IMR-90 (cell line): ENCODE measurements at regions not wholly inside any gene's neighbourhood (a gene's known extent, or its start where the extent isn't known, plus 50 kb on each side); places are given as distances from the start of the nearest gene placed in this dataset.

ENCODE experiments used
- ATAC-seq: fragments of 200-7000 bp; cut with Tn5 transposase; 2 replicates; pipeline ENCODE4 v1.9.1; 2020; ENCODE audit warnings: low read depth, mild to moderate bottlenecking, moderate library complexity
- BruUV-seq: library from RNA; stranded (reverse); fragments of 400-500 nt; replicated peaks from 2 replicates; lab custom pipeline; 2021; lab: Mats Ljungman, UMichigan
- CTCF ChIA-PET: fragments of 300-600 bp; formaldehyde crosslinking; extraction: SDS; loops from one replicate; lab custom pipeline; 2021; ENCODE audit warnings: antibody characterized with exemption; lab: Yijun Ruan, JAX
- POLR2A ChIA-PET: fragments of 300-600 bp; sonication (Branson Sonifier 250); formaldehyde crosslinking; loops from one replicate; lab custom pipeline; 2022; ENCODE audit warnings: antibody characterized with exemption; ENCODE audit not compliant: unreplicated experiment; lab: Charles Lee
- DNase-seq: peaks from one replicate; pipeline ENCODE4 v3.0.0; 2013
- H2AFZ ChIP-seq: replicated peaks from 2 replicates; pipeline ENCODE3; 2013; ENCODE audit warnings: low read length, mild to moderate bottlenecking; ENCODE audit not compliant: poor library complexity
- H2AK5ac ChIP-seq: 2 replicates; pipeline ENCODE4 v1.6.1; 2013; ENCODE audit warnings: low read depth, low read length, inconsistent platforms
- H2AK9ac ChIP-seq: replicated peaks from 2 replicates; pipeline ENCODE3; 2013; ENCODE audit warnings: mild to moderate bottlenecking, low read depth, low read length, moderate library complexity; ENCODE audit not compliant: poor library complexity
- H2BK120ac ChIP-seq: 2 replicates; pipeline ENCODE4 v1.6.1; 2013; ENCODE audit warnings: low read depth, low read length, inconsistent platforms
- H2BK15ac ChIP-seq: 3 replicates; pipeline ENCODE4 v1.6.1; 2013; ENCODE audit warnings: low read depth, low read length, inconsistent platforms
- H2BK20ac ChIP-seq: 2 replicates; pipeline ENCODE4 v1.6.1; 2013; ENCODE audit warnings: low read depth, mild to moderate bottlenecking, inconsistent platforms, low read length, moderate library complexity
- H2BK5ac ChIP-seq: 2 replicates; pipeline ENCODE4 v1.6.1; 2013; ENCODE audit warnings: mild to moderate bottlenecking, low read depth, low read length, inconsistent platforms; ENCODE audit not compliant: poor library complexity, severe bottlenecking
- H3K14ac ChIP-seq: replicated peaks from 2 replicates; pipeline ENCODE4 v1.6.1; 2013; ENCODE audit warnings: low read depth, low read length, inconsistent platforms
- H3K18ac ChIP-seq: 2 replicates; pipeline ENCODE4 v1.6.1; 2013; ENCODE audit warnings: low read depth, low read length, control low read depth
- H3K23ac ChIP-seq: 2 replicates; pipeline ENCODE4 v1.6.1; 2013; ENCODE audit warnings: low read depth, low read length, inconsistent platforms
- H3K27ac ChIP-seq: 2 replicates; pipeline ENCODE4 v1.5.1; 2013; ENCODE audit warnings: mild to moderate bottlenecking, control low read depth, low read length; ENCODE audit not compliant: insufficient read depth
- H3K27me3 ChIP-seq: 2 replicates; pipeline ENCODE4 v1.6.1; 2013; ENCODE audit warnings: low read length; ENCODE audit not compliant: control insufficient read depth, insufficient read depth
- H3K36me3 ChIP-seq: 2 replicates; pipeline ENCODE4 v1.6.1; 2013; ENCODE audit warnings: low read length, mixed read lengths; ENCODE audit not compliant: control insufficient read depth, insufficient read depth
- H3K4ac ChIP-seq: 2 replicates; pipeline ENCODE4 v1.6.1; 2013; ENCODE audit warnings: low read depth, low read length, inconsistent platforms
- H3K4me1 ChIP-seq: 2 replicates; pipeline ENCODE4 v1.6.1; 2013; ENCODE audit warnings: low read length, mixed read lengths; ENCODE audit not compliant: control insufficient read depth, insufficient read depth
- H3K4me2 ChIP-seq: 2 replicates; pipeline ENCODE4 v1.6.1; 2013; ENCODE audit warnings: low read depth, mild to moderate bottlenecking, control low read depth, low read length, moderate library complexity
- H3K4me3 ChIP-seq: 2 replicates; pipeline ENCODE4 v1.5.1; 2013; ENCODE audit warnings: low read depth, mild to moderate bottlenecking, control low read depth, low read length, moderate library complexity; ENCODE audit not compliant: insufficient read depth
- H3K56ac ChIP-seq: 2 replicates; pipeline ENCODE4 v1.6.1; 2013; ENCODE audit warnings: low read length, inconsistent platforms; ENCODE audit not compliant: insufficient read depth; ENCODE audit errors: extremely low read depth
- H3K79me1 ChIP-seq, 2 experiments: 2 replicates each; pipeline ENCODE4 v1.6.1; 2013; ENCODE audit warnings: low read length in 2 of 2, inconsistent platforms in 1 of 2, low read depth in 1 of 2
- H3K9ac ChIP-seq: 2 replicates; pipeline ENCODE4 v1.6.1; 2013; ENCODE audit warnings: low read depth, low read length, control low read depth
- H3K9me1 ChIP-seq: 2 replicates; pipeline ENCODE4 v1.6.1; 2013; ENCODE audit warnings: low read length, inconsistent platforms; ENCODE audit not compliant: insufficient read depth
- H3K9me3 ChIP-seq: 2 replicates; pipeline ENCODE4 v1.6.1; 2013; ENCODE audit warnings: low read length; ENCODE audit not compliant: control insufficient read depth, insufficient read depth
- H4K20me1 ChIP-seq: 2 replicates; pipeline ENCODE4 v1.6.1; 2013; ENCODE audit warnings: low read length, inconsistent platforms; ENCODE audit not compliant: insufficient read depth
- H4K5ac ChIP-seq: 2 replicates; pipeline ENCODE4 v1.6.1; 2013; ENCODE audit warnings: mild to moderate bottlenecking, low read depth, low read length, control low read depth
- H4K8ac ChIP-seq, 2 experiments: 2 replicates each; pipeline ENCODE4 v1.6.1; 2013; ENCODE audit warnings: low read depth in 2 of 2, low read length in 2 of 2, control low read depth in 1 of 2, inconsistent platforms in 1 of 2
- H4K91ac ChIP-seq: 2 replicates; pipeline ENCODE4 v1.6.1; 2013; ENCODE audit warnings: low read depth, low read length, inconsistent platforms; ENCODE audit not compliant: insufficient read depth
- CEBPB ChIP-seq: IDR thresholded peaks from 2 replicates; pipeline ENCODE4 v1.6.1; 2012; ENCODE audit warnings: low read depth, low read length, improper control_type of control experiment
- POLR2A ChIP-seq: IDR thresholded peaks from 2 replicates; pipeline ENCODE4 v1.6.1; 2012; ENCODE audit warnings: mild to moderate bottlenecking, low read depth, low read length
- WGBS, 2 experiments: methylation state at CpG; one replicate each; pipeline versions ENCODE4 v1.1.5 to v1.1.7; 2013; ENCODE audit warnings: missing lambda C conversion rate in 2 of 2; ENCODE audit not compliant: insufficient read length in 1 of 2; ENCODE audit errors: extremely low coverage in 2 of 2; 5-methylcytosine and 5-hydroxymethylcytosine counted together
- dilution Hi-C: fragments of 300-500 bp; cut with HindIII; formaldehyde crosslinking; loops from one replicate; pipeline ENCODE4 v1.14.3; 2018; ENCODE audit warnings: low sequenced_read_pairs; ENCODE audit not compliant: unreplicated experiment
- in situ Hi-C: fragments of 300-500 bp; cut with MboI; formaldehyde crosslinking; loops from 3 replicates; pipeline ENCODE4 v1.14.3; 2019; ENCODE audit warnings: low sequenced_read_pairs, inconsistent platforms, mixed read lengths
- intact Hi-C: fragments of 100-400 bp; cut with micrococcal nuclease; formaldehyde crosslinking; loops from 2 replicates; pipeline ENCODE4 v1.10.0; 2022

GRCh38 chr5:56454219-56454862 lies 221.2 kb upstream of the ANKRD55 start:
- 0 out of 2 replicates have a peak overlapping the region, but pooled peaks have one; percentile 25 for H3K14ac ChIP-seq
- no peak overlapping the region for H3K4me3 ChIP-seq
- peak overlapping the region; percentile 14; the same call in 2 of the 3 replicates for H2BK15ac ChIP-seq
- in situ Hi-C loops (no loop called here), intact Hi-C loops (no loop called here), dilution Hi-C loops (no loop called here)
- peaks cover 24% of the 10 kb centered on the region for H3K9me1 ChIP-seq
- H3K4ac ChIP-seq, result no peak overlapping the region; the same call in 1 of the 2 replicates
- no peaks in the 10 kb centered on the region for H4K20me1 ChIP-seq
- no peak for DNase-seq
- no peak overlapping the region for H4K8ac ChIP-seq
- BruUV-seq, result no TSS peak
- no peaks in the 10 kb centered on the region; a peak in 2 of 4 replicates for H3K79me1 ChIP-seq
- WGBS, 2 experiments, result no CpG with 5 or more reads among the region's 15 CpGs
- CTCF ChIA-PET, result no interaction called here
- peaks cover 14% of the 10 kb centered on the region for H3K4me1 ChIP-seq
- H3K18ac ChIP-seq, result no peak overlapping the region
- peak overlapping the region; percentile 23; the same call in 1 of the 2 replicates for H2BK20ac ChIP-seq
- no peaks in the 10 kb centered on the region for H3K9me3 ChIP-seq
- no peak overlapping the region for H3K9ac ChIP-seq
- H3K36me3 ChIP-seq, result no peaks in the 10 kb centered on the region
- no peak for ATAC-seq
- no peaks in the 10 kb centered on the region for H3K27me3 ChIP-seq
- POLR2A ChIA-PET, result no interaction called here
- no peak overlapping the region for H3K4me2 ChIP-seq
- H4K91ac ChIP-seq, result peak overlapping the region; percentile 9; the same call in 1 of the 2 replicates
- no peak overlapping the region for H2BK5ac ChIP-seq
- H2AK5ac ChIP-seq, result peak overlapping the region; percentile 2; the same call in 1 of the 2 replicates
- no peak overlapping the region for H2AFZ ChIP-seq
- no peak overlapping the region for H3K27ac ChIP-seq
- no peak overlapping the region for H3K23ac ChIP-seq
- TF ChIP-seq POLR2A, result no peak
- peak; percentile 96 for TF ChIP-seq CEBPB
- H4K5ac ChIP-seq, result no peak overlapping the region
- no peak overlapping the region for H3K56ac ChIP-seq
- H2AK9ac ChIP-seq, result no peak overlapping the region
- 0 out of 2 replicates have a peak overlapping the region, but pooled peaks have one; percentile 81 for H2BK120ac ChIP-seq
